ENCODE measurements at regions not wholly inside any gene's neighbourhood (a gene's known extent, or its start where the extent isn't known, plus 50 kb on each side); places are given as distances from the start of the nearest gene placed in this dataset.
A peak's percentile ranks its signal among the peaks of the same experiment; 100 is the strongest.

- H3K4me3 ChIP-seq (ENCODE audit: low read depth, low read length): no peak overlapping the region
- no peak for TF ChIP-seq CTCF (IDR thresholded peaks at IDR 0.05; ENCODE audit: insufficient read depth, low read depth, low read length, missing control alignments)
- no peak for DNase-seq (ENCODE audit: low read depth)
Measured at GRCh38 chr3:110732420-110732819, 339.2 kb upstream of the NECTIN3 start.

GRCh38 chr3:110733045-110733444 lies 338.6 kb upstream of the NECTIN3 start:
- TF ChIP-seq CTCF (IDR thresholded peaks at IDR 0.05; ENCODE audit: insufficient read depth, low read depth, low read length, missing control alignments): no peak
- no peak overlapping the region for H3K4me3 ChIP-seq (ENCODE audit: low read depth, low read length)
- no peak for DNase-seq (ENCODE audit: low read depth)

- no peak for TF ChIP-seq CTCF (IDR thresholded peaks at IDR 0.05; ENCODE audit: insufficient read depth, low read depth, low read length, missing control alignments)
- DNase-seq (ENCODE audit: low read depth): no peak
- H3K4me3 ChIP-seq (ENCODE audit: low read depth, low read length): no peak overlapping the region
Measured at GRCh38 chr3:110734524-110734923, 337.1 kb upstream of the NECTIN3 start.

GRCh38 chr3:110736332-110736731 lies 335.3 kb upstream of the NECTIN3 start:
- peak; percentile 29 for DNase-seq (ENCODE audit: low read depth)
- TF ChIP-seq CTCF (IDR thresholded peaks at IDR 0.05; ENCODE audit: insufficient read depth, low read depth, low read length, missing control alignments): no peak
- no peak overlapping the region for H3K4me3 ChIP-seq (ENCODE audit: low read depth, low read length)

- no peak for TF ChIP-seq CTCF (IDR thresholded peaks at IDR 0.05; ENCODE audit: insufficient read depth, low read depth, low read length, missing control alignments)
- no peak overlapping the region for H3K4me3 ChIP-seq (ENCODE audit: low read depth, low read length)
- DNase-seq (ENCODE audit: low read depth): no peak
Measured at GRCh38 chr3:110738531-110738930, 333.1 kb upstream of the NECTIN3 start.

DNA sequence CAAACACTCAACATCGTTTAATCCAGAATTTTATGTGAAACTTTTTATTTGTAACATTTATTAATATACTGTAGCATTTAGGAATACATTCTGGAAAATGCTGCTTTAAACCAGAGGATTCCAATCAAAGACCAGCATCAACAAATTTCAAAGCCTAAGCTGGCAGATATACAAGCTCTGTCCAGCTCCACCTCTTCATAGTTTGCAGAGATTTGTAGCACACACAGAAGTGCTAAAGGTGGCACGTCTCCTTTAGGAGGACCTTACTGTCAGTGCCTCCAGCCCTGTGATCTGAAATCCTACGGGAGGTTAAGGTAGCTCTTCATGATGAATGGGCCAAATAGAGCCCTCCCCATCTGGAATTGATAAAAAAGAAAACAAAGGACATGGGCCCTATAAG lies 329.7 kb upstream of the NECTIN3 start:
- H3K4me3 ChIP-seq (ENCODE audit: low read depth, low read length): no peak overlapping the region
- TF ChIP-seq CTCF (IDR thresholded peaks at IDR 0.05; ENCODE audit: insufficient read depth, low read depth, low read length, missing control alignments): no peak
- DNase-seq (ENCODE audit: low read depth): no peak

- no peak for TF ChIP-seq CTCF (IDR thresholded peaks at IDR 0.05; ENCODE audit: insufficient read depth, low read depth, low read length, missing control alignments)
- no peak for DNase-seq (ENCODE audit: low read depth)
- no peak overlapping the region for H3K4me3 ChIP-seq (ENCODE audit: low read depth, low read length)
Measured at GRCh38 chr3:110743202-110743601, 328.4 kb upstream of the NECTIN3 start.
